LNCaP clone FGC (cell line): ENCODE measurements at regions not wholly inside any gene's neighbourhood (a gene's known extent, or its start where the extent isn't known, plus 50 kb on each side); places are given as distances from the start of the nearest gene placed in this dataset.
A peak's percentile ranks its signal among the peaks of the same experiment; 100 is the strongest.
"Not testable (repeated sequence)": the region's sequence is repeated elsewhere in the genome, so short reads cannot be mapped to it uniquely, and the experiment has no call there.

Source experiments
- DNase-seq: peaks from one replicate; pipeline ENCODE4 v3.0.0-alpha.2; 2011; ENCODE audit warnings: low read depth
- H3K4me3 ChIP-seq: 2 replicates; pipeline ENCODE4 v1.5.1; 2011; ENCODE audit warnings: mild to moderate bottlenecking, low read depth, low read length, control low read depth
- CTCF ChIP-seq: IDR thresholded peaks from 2 replicates; pipeline ENCODE4 v1.5.1; 2012; ENCODE audit warnings: mild to moderate bottlenecking; ENCODE audit not compliant: control insufficient read depth, insufficient read depth; ENCODE audit errors: extremely low read depth

GRCh38 chr1:76740956-76741355 is 126.3 kb upstream of the ST6GALNAC5 start:
- H3K4me3 ChIP-seq, DNase-seq: not testable (repeated sequence)
- 0 out of 2 replicates have a peak, but pooled peaks have one; percentile 8 for TF ChIP-seq CTCF

- no peak for TF ChIP-seq CTCF
- no peak overlapping the region for H3K4me3 ChIP-seq
- no peak for DNase-seq
Measured at GRCh38 chr1:76744989-76745388, 122.3 kb upstream of the ST6GALNAC5 start.

- no peak for DNase-seq
- no peak for TF ChIP-seq CTCF
- H3K4me3 ChIP-seq, result no peak overlapping the region
Measured at GRCh38 chr1:76746206-76746605, 121.1 kb upstream of the ST6GALNAC5 start.

GRCh38 chr1:76754730-76755129 is 112.5 kb upstream of the ST6GALNAC5 start:
- H3K4me3 ChIP-seq, result no peak overlapping the region
- no peak for TF ChIP-seq CTCF
- peak; percentile 63 for DNase-seq

GRCh38 chr1:76759171-76759860 is 108.0 kb upstream of the ST6GALNAC5 start:
- no peak for DNase-seq
- no peak for TF ChIP-seq CTCF

GRCh38 chr1:76759950-76760349 is 107.3 kb upstream of the ST6GALNAC5 start:
- TF ChIP-seq CTCF, result no peak
- no peak for DNase-seq
- no peak overlapping the region for H3K4me3 ChIP-seq

More at GRCh38 chr1:76759171-76759860, 108.0 kb upstream of the ST6GALNAC5 start:
- no peak overlapping the region for H3K4me3 ChIP-seq

- H3K4me3 ChIP-seq, result no peak overlapping the region
- DNase-seq, result no peak
- TF ChIP-seq CTCF, result no peak
Measured at GRCh38 chr1:76763738-76764137, 103.5 kb upstream of the ST6GALNAC5 start.
